BJ (cell line): ENCODE measurements at regions not wholly inside any gene's neighbourhood (a gene's known extent, or its start where the extent isn't known, plus 50 kb on each side); places are given as distances from the start of the nearest gene placed in this dataset.

Experiments
- CTCF ChIA-PET: fragments of 350-600 bp; formaldehyde crosslinking; extraction: SDS; loops from one replicate; lab custom pipeline; 2021; ENCODE audit warnings: antibody characterized with exemption, inconsistent platforms; lab: Yijun Ruan, JAX
- POLR2A ChIA-PET: fragments of 300-600 bp; sonication (Branson Sonifier 250); formaldehyde crosslinking; extraction: SDS; loops from one replicate; lab custom pipeline; 2021; ENCODE audit warnings: antibody characterized with exemption; lab: Charles Lee
- DNase-seq: peaks from one replicate; pipeline ENCODE4 v3.0.0-alpha.2; 2011; ENCODE audit warnings: low read depth
- H3K27me3 ChIP-seq: 2 replicates; pipeline ENCODE4 v1.6.0; 2011; ENCODE audit warnings: low read length; ENCODE audit not compliant: control insufficient read depth, insufficient read depth
- H3K36me3 ChIP-seq: 2 replicates; pipeline ENCODE4 v1.5.1; 2011; ENCODE audit warnings: low read length; ENCODE audit not compliant: control insufficient read depth, insufficient read depth
- H3K4me3 ChIP-seq: 2 replicates; pipeline ENCODE4 v1.5.1; 2011; ENCODE audit warnings: low read depth, mild to moderate bottlenecking, control low read depth, low read length
- CTCF ChIP-seq: IDR thresholded peaks from 2 replicates; pipeline ENCODE4 v1.5.1; 2011; ENCODE audit warnings: low read depth, mild to moderate bottlenecking, control low read depth, inconsistent platforms, low read length, moderate library complexity; ENCODE audit not compliant: insufficient read depth

GRCh38 chr1:222066539-222066938 lies 324.6 kb upstream of the DUSP10 start:
- Histone ChIP-seq H3K27me3 (no peaks in the 10 kb centered on the region), H3K36me3 (no peaks in the 10 kb centered on the region), H3K4me3 (no peak overlapping the region)
- no peak for TF ChIP-seq CTCF
- CTCF ChIA-PET, result no interaction called here
- DNase-seq, result no peak
- POLR2A ChIA-PET, result no interaction called here

GRCh38 chr1:222065234-222065633 lies 323.3 kb upstream of the DUSP10 start:
- DNase-seq, result no peak
- POLR2A ChIA-PET, result interaction anchor here (0.6 kb wide), 1 partner anchor 337 kb away, joined by 3 read pairs; no protein-coding TSS in a partner anchor
- CTCF ChIA-PET, result interaction anchor here (0.8 kb wide), 1 partner anchor 16 kb away, joined by 3 read pairs; no protein-coding TSS in a partner anchor

GRCh38 chr1:222064388-222065211 lies 322.7 kb upstream of the DUSP10 start:
- Histone ChIP-seq H3K4me3 (no peak overlapping the region), H3K27me3 (no peaks in the 10 kb centered on the region), H3K36me3 (no peaks in the 10 kb centered on the region)
- peak; percentile 19 for DNase-seq
- no peak for TF ChIP-seq CTCF
- ChIA-PET CTCF (interaction anchor here (0.8 kb wide), 1 partner anchor 16 kb away, joined by 3 read pairs; no protein-coding TSS in a partner anchor), POLR2A (interaction anchor here (0.6 kb wide), 1 partner anchor 336 kb away, joined by 3 read pairs; no protein-coding TSS in a partner anchor)

More at GRCh38 chr1:222065234-222065633, 323.3 kb upstream of the DUSP10 start:
- no peaks in the 10 kb centered on the region for H3K27me3 ChIP-seq
- no peak overlapping the region for H3K4me3 ChIP-seq
- H3K36me3 ChIP-seq, result no peaks in the 10 kb centered on the region
- no peak for TF ChIP-seq CTCF

GRCh38 chr1:222062640-222063039 lies 320.8 kb upstream of the DUSP10 start:
- no peak for DNase-seq
- POLR2A ChIA-PET, result no interaction called here
- H3K27me3 ChIP-seq, result no peaks in the 10 kb centered on the region
- CTCF ChIA-PET, result interaction anchor here (1.3 kb wide), 1 partner anchor 392 kb away, joined by 4 read pairs; no protein-coding TSS in a partner anchor
- H3K36me3 ChIP-seq, result no peaks in the 10 kb centered on the region
- TF ChIP-seq CTCF, result no peak
- no peak overlapping the region for H3K4me3 ChIP-seq

GRCh38 chr1:222061711-222062359 lies 319.9 kb upstream of the DUSP10 start:
- TF ChIP-seq CTCF, result no peak
- Histone ChIP-seq H3K4me3 (no peak overlapping the region), H3K27me3 (no peaks in the 10 kb centered on the region), H3K36me3 (no peaks in the 10 kb centered on the region)
- no peak for DNase-seq
- ChIA-PET POLR2A (no interaction called here), CTCF (interaction anchor here (0.9 kb wide), 1 partner anchor 34 kb away, joined by 3 read pairs; no protein-coding TSS in a partner anchor)
